LHCN-M2 (cell line): ENCODE measurements at regions not wholly inside any gene's neighbourhood (a gene's known extent, or its start where the extent isn't known, plus 50 kb on each side); places are given as distances from the start of the nearest gene placed in this dataset.

Experiments
- DNase-seq: peaks from one replicate; pipeline ENCODE4 v3.0.0-alpha.2; 2012; ENCODE audit warnings: low read depth

DNA sequence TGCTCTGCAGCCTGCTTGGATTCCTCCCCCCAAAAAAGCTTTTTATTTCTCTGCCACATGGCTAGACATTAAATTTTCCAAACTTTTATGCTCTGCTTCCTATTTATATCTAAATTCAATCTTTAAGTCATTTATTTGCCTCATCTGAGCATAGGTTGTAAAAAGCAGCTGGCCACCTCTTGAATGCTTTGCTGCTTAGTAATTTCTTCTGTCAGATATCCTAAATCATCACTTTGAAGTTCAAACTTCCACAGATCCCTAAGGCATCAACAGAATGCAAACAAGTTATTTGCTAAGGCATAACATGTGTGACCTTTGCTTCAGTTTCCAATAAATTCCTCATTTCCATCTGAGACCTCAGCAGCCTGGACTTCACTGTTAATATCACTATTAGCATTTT is 209.6 kb downstream of the FSCB start:
- DNase-seq, result no peak

DNA sequence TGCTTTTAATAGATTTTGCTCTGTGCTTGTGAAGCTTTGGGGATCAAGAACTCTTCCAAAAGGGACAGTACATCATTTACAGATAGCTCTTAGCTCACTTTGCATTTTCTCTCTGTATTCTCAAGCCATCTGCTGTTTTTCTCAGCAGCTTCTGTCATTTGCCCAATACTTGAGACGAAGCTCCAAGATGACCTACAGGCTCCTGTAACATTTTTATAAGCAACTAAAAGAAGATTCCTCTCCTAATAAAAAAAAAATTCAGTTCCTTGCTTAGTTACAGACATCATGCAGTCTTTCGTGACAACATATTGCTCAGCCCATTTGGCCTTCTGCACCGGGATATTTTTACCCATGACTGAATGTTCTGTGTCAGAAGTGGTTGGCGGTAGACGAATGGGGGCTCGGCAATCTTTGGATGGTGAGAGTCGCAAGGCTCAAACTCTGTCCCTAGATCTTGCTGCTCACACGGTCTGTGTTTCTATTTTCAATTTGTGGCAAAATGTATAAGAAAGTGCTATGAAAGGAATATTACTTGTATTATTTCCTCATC is 215.6 kb downstream of the FSCB start:
- no peak for DNase-seq

DNA sequence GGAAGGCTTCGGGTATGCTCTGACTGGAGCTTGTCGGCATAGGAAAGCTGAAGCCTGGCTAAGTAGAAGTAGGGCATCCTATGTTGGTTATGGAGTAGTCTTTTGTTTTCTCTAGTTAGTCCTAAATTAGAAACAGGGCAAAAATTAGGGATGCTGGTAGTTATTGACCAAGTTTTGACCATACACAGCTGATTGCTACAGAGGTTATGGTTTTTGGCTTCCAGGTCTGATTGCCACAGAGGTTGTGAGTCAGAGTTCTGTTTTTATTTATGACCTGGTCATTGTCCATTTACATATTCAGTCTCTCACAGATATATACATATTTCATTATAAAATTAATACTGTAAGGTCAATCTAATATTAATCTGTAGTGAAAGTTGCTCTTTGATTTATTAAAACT is 219.2 kb downstream of the FSCB start:
- DNase-seq, result no peak

DNA sequence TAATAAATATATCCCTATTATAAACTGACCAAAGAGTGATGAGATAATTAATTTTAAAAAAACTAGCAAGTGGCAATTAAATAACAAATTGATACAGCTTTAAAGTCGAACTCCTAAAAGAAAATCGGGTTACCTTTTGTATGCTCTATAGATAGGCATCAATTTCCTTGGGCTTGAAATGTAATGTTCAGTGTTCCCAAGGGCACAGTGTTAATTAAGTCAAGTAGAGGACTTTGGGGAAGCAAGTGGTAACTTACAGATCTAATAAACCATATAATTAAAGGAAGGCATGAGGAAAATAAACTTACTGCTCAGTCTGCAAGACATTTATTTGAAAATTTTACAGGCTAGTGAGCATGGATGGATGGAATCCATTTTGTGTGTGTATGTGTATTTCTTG is 220.9 kb downstream of the FSCB start:
- no peak for DNase-seq

DNA sequence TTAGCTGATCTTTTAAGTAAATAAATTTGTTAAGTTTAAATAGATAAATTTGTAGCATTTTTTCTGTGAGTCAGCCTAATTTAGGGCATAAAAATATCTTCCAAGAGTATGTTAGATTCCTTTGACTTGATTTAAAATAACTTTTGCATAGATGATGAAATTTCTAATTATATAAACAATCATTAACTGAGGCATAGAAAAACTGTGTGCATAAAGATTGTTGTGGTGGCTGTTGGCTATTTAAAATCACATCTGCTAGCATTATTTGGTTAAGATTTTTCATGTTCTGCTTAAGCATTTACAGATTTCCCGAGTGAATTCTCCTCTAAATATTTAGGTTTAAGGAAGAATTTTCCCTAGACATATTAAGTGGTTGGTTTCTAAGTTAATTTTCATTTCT is 223.2 kb downstream of the FSCB start:
- no peak for DNase-seq

DNA sequence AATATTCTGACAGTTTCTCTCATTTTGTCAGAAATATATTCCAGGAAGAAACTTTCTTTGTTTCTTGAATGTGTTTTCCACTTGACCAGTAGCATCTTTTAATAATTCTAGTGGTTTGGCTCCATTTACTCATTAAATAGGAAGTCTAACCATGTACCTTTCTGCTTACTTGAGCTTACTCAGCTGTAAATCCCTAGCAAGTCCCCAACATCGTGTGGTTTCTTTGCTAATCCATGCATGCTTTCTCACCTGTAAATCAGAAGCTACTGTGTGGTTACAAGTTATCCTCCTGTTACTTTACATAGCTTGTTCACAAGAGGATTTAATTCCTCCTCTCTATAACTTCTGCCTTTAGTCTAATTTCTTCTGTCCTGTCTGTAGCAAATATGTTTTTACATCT is 227.7 kb downstream of the FSCB start:
- DNase-seq, result no peak

DNA sequence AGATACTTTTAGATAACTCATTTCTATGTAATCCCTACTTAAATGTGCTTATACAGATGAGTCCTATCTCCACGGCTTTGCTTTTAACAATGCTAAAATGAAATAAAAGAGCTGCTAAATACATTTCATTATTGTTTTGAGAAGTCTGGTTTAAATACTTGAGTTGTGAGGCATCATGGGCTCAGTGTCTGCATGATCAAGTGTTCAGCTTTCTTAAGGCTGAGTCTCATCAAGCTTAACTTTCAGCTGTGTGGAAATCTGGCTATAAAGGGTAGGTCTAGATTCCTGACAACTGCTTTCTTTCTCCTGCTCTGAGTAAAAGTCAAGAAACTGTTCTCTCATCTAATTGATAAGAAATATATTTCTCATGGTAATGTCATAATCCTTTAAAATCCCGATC is 235.4 kb downstream of the FSCB start:
- no peak for DNase-seq

DNA sequence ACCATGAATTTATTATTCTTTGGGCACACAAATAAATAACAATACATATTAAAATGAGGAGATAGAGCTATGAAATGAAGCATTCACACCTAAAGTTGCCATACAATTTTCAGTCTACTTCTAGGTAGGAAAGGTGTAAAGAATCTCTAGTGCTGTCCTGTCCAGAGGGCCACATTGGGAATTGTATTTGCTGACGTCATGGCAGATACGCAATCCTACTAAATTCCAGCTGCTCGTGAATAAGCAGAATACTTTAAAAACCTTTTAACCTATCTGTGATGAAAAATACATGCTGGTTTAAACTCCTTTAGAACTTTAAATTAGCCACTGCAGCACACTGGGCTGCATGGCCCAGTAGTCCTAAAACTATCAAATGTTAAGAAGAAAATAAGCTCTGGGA is 236.1 kb downstream of the FSCB start:
- DNase-seq, result no peak

DNA sequence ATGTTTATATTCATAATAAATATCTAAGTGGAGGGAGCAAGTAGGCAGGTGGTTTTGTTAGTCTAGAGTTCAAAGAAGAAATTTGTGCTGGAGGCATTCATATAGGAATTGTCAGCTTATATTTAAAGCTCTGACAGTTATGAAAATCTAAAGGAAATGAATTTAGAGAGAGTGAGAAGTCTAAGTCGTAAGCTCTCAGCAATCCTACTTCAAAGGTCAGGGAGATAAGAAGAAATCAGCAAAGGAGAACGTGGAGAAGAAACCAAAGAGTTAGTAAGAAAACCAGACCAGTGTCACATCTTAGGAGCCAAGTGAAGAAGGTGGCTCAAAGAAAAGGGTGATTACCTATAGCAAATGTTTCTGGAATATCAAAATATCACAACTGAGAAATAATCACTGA is 241.8 kb downstream of the FSCB start:
- DNase-seq, result no peak

DNA sequence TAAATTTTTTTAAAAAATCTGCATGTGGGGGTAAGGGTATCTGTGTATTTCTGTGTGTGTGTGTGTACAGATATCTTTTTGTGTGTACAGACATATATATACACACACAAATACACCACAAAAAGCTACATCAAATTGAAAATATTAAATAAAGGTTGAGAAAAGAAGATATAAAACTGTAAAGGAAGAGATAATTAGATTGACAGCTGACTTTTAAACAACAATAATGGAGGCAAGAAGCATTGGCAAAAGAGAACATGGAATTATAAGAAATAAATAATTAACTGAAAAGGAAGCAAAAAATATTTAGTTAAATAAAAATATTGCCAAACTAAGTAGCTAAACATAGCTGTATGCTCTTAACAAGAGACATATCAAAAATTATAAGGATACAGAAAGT is 291.4 kb downstream of the FSCB start:
- DNase-seq, result no peak

DNA sequence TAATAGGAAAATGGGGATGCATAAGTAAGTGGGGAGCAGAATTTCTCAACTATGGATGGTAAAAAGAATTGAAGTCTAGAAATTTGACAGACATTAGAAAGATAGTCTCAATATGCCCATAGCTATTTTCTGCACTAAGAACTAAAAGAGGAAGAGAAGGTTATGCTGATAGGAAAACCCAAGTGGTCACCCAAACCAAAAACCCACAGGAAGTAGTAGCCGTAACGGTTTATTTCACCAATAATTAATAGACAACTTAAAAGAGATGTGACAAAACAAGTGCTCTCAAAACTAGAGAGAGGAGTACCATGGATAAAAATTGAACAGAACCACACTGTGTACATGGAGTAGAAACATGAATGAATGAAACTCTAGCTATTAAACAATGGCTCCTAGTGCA is 295.4 kb downstream of the FSCB start:
- no peak for DNase-seq

DNA sequence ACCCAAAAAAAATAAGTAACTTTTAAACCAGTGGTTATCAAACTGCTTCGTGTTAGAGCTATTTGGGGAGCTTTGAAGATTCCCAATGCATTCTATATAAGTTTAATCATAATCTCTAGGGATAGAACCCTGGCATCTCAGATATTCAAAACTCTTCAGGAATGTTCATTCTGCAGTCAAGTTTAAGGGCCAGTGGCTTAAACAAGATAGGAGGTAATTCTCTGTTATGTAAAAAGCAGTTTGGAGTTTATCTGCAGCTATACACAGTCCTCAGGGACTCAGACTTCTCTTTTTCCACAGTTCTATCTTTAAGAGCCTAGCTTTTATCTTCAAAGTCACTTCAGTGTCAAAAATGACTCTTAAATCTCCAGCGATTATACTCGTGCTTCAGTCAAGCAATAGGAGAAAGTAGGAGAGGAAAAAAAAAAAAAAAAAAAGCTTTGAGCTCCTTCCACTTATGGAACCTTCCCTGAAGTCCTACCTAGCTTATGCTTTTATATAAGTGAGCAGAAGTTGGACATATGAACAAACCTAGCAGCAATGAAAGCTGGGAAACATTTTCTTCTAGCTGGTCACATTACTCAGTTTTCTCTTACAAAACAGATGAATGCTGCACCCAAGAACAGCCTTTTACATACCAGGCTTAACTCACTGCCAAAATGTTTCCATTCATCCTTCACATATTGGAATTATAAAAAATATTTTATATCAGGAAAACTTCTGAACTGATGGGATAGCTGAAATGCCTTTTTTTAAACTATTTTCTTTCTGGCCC is 302.8 kb downstream of the FSCB start:
- no peak for DNase-seq

DNA sequence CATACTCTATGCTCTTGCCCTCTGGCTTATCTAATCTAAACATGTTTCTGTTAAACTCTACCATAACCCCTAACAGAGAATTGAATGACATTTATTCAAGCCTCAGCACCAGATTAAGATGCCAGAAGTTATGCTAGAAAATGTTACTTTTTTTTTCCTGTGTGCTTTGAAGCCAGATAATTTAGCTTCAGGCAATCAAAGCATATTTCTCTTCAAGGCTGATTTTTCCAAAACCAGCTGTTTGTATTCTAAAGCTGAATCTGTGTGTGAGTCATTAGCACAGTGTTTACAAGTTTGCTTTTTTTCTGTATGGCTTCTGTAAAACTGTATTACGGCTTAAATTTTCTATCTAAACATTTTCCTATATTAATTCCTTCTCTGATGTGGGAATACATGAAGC is 326.1 kb downstream of the FSCB start:
- no peak for DNase-seq

DNA sequence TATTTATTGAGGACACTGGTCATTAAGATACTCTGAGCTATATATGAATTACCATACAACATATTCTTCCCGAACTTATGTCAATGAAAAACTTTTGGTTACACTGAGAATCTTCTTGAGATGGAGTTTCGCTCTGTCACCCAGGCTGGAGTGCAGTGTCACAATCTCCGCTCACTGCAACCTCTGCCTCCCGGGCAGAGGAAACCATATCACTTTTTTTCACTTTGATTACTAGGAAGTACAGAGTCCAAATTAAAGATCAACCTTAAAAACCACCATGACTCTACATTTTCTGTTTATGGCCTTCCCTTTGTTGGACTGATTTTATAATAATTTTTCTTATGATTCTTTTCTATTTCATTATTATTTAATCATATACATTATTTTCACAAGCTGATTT is 336.5 kb downstream of the FSCB start:
- DNase-seq, result no peak

DNA sequence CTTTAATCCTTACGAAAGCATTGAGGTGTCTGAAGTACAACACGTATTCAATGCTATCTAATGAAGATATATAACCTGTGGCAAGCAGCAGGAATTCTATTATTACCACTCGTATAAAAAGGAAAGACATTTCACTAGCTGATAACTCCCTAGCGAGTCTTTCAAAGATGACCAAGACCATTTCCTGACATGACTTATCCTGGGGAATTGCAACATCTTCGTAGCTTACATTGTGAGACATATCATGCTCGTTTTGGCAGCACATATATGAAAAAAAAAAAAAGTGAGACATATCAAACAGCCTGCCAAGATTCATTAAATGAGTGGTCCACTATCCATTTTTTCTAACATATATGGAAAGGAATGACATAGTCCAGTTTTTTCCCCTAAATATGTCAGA is 337.0 kb downstream of the FSCB start:
- no peak for DNase-seq

DNA sequence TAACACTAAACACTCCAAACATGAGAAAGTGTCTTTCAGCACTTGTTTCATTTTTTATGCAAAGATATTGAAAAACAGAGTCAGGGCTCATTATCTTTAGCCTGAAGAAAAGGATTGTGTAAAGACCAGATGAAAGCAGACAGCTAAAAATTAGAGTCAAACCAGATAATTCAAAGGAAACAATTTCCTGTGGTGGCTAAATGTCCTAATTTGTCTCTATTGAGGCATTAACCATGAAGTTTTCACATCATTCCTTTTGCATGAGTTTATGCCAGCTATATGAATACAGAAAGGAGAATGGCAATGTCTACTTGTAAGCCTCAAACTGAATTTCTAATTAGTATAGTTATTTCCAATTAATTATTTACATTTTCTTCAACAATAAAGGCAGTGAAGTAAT is 338.5 kb downstream of the FSCB start:
- DNase-seq, result no peak

DNA sequence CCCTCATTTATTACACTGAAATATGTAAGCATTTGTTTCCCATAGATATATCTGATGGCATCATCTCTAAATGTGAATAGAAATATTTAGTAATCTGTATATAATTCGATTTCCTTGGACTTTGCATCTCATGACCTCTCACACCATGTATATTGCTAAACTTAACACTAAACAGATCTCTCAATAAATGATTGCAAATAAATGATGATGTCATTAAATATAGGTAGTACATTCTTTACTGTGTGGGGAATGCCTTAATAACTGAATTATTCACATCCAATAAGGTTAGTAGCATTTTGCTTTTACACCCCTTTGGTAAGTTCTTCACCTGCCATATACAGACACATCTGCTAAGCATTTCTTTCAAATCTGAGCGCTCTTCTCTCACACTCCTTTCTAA is 340.5 kb downstream of the FSCB start:
- no peak for DNase-seq

DNA sequence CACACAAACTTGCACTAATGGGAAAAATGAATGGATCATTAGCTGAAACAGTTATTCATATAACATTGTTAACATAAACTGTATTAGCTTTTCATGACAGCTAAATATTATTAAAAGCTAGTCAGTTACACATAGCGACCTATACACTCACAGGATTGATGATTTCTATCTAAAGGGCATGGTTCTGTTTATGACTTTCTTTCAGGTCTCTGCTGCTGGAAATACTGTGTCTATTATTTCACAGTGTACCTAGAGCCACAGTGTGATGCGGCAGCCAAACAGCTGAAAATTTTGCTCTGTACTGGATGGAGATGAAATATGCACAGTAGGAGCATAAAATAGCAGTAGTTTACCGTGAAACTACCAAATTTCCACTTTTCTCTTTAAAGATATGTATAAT is 341.1 kb downstream of the FSCB start:
- no peak for DNase-seq

DNA sequence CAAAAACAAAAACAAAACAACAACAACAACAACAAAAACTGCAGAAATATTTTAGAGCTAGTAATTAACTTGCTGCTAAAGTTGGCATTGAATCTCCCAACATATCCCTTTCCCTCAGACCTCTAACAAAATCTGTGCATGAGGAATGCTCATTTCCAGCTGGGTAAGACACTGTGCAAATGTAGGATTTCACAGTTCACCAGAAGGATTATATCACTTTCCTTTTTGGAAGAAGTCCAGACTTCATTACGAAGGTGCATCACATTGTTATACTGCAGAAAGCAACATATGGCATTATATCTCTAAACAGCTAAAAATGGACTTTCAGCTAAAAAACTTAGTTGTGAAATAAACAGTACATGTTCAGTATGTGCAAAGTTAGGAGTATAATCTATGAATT is 341.8 kb downstream of the FSCB start:
- no peak for DNase-seq

DNA sequence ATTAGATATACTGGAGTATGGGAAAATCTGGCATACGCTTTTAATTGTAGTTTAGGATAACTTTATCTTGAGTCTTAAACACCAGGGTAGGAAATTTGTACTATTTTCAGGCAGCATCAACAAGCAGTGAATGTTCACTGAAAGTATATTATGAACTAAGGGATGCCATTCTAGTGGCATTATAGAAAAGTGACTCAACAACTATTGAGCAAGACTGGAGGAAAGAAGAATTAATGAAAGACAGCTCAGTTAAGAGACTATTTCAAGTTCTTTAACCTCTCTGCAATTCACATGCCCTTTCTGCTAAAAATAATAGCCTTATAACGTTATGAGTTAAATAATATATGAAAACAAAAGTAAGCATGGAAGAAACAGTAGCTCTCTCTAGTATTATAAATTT is 343.1 kb downstream of the FSCB start:
- no peak for DNase-seq

DNA sequence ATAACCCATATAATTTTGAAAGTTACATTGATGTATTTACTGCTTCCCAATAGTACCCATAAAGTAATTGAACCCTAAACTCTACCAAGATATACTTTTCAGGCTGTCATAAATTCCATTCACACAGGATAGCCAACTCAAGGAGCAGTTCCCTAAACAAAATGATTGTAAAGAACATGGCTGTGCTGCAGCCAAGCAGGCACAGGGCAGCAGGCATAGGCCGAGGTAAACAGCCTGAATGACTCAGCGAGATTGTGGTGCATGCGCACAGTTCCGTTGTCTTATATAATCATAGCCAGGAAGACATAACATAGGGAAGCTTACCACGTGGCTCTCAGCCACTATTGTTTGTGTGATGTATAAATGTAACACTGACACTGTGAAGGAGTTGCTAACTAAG is 344.9 kb downstream of the FSCB start:
- DNase-seq, result no peak

DNA sequence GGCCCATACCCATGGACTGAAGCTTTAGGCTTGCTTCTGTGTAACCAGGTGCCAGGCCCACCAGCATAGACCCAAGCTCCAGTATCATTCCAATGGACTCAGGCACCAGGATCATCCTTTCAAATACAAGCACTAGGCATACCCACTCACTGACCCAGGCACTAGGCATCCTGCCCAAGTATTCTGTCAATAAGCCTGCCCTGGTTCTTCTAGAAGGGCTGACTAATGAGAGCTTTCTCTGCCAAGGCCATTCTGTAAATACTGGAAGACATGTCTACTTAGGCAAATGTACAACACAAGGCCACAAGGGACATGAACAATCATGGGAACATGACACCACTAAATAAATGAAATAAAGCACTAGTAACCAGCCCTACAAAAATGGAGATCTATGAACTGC is 352.2 kb downstream of the FSCB start:
- DNase-seq, result no peak

DNA sequence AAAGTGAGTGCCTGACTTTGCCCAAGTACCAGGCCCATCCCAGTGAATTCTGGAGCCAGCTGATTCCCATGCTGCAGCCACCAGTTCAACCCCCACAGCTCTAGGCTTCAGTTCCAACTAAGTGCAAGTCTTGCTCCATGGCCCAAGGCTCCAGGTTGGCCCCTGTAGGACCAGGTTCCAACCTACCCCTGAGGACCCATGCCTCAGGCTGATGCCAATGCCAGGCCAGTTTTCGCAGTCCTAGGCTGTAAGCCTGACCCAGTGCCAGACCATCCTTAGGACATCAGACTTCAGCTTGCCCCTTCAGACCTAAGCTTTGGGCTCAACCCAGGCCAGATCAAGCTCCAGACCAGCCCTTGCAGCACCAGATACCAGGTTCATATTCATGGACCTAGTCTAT is 352.6 kb downstream of the FSCB start:
- DNase-seq, result no peak
